GM12878 (cell line): ENCODE measurements at regions not wholly inside any gene's neighbourhood (a gene's known extent, or its start where the extent isn't known, plus 50 kb on each side); places are given as distances from the start of the nearest gene placed in this dataset.

Experiments
- ATAC-seq: fragments of 200-7000 bp; cut with Tn5 transposase; 3 replicates; pipeline ENCODE4 v1.9.1; 2020; ENCODE audit warnings: mild to moderate bottlenecking, moderate library complexity
- BruUV-seq: library from RNA; stranded (reverse); fragments of 400-500 nt; replicated peaks from 2 replicates; lab custom pipeline; 2021; lab: Mats Ljungman, UMichigan
- CTCF ChIA-PET: fragments of 300-600 bp; sonication (Branson Sonifier 250); formaldehyde crosslinking; extraction: SDS; loops from one replicate; lab custom pipeline; 2021; ENCODE audit warnings: inconsistent platforms; lab: Yijun Ruan, JAX
- POLR2A ChIA-PET: fragments of 350-600 bp; formaldehyde crosslinking; extraction: SDS; loops from one replicate; lab custom pipeline; 2021; ENCODE audit warnings: inconsistent platforms; lab: Charles Lee
- RAD21 ChIA-PET: fragments of 300-600 bp; sonication (Branson Sonifier 250); formaldehyde crosslinking; loops from one replicate; lab custom pipeline; 2023; ENCODE audit warnings: antibody characterized with exemption; ENCODE audit not compliant: unreplicated experiment; lab: Charles Lee
- SMC1A ChIA-PET: fragments of 300-600 bp; sonication (Branson Sonifier 250); formaldehyde crosslinking; loops from one replicate; lab custom pipeline; 2023; ENCODE audit not compliant: unreplicated experiment, uncharacterized antibody; lab: Charles Lee
- DNase-seq: peaks from one replicate; pipeline ENCODE4 v3.0.0-alpha.2; 2011; ENCODE audit warnings: low read depth, low spot score
- FAIRE-seq: peaks from 3 replicates; lab custom pipeline; 2011; peaks lifted over from hg19 to GRCh38; lab: Jason Lieb, UNC
- H2AFZ ChIP-seq: 2 replicates; pipeline ENCODE4 v1.6.0; 2011; ENCODE audit warnings: low read depth, low read length, control low read depth; ENCODE audit not compliant: control insufficient read depth
- H3K27ac ChIP-seq: 2 replicates; pipeline ENCODE4 v1.5.1; 2011; ENCODE audit warnings: control low read depth; ENCODE audit not compliant: control insufficient read depth, insufficient read depth
- H3K27me3 ChIP-seq, 2 experiments: replicated peaks in 1 of 2; 2 replicates each; pipeline versions ENCODE4 v1.6.0 to v1.6.1; 2011; ENCODE audit warnings: low read length in 1 of 2; ENCODE audit not compliant: control insufficient read depth in 2 of 2, insufficient read depth in 2 of 2
- H3K36me3 ChIP-seq, 2 experiments: 2 replicates each; pipeline ENCODE4 v1.5.1; 2011; ENCODE audit warnings: low read length in 1 of 2; ENCODE audit not compliant: control insufficient read depth in 2 of 2, insufficient read depth in 2 of 2
- H3K4me1 ChIP-seq: 2 replicates; pipeline ENCODE4 v1.6.1; 2011; ENCODE audit warnings: mild to moderate bottlenecking, low read length, moderate library complexity, mixed read lengths; ENCODE audit not compliant: control insufficient read depth, insufficient read depth
- H3K4me2 ChIP-seq: 2 replicates; pipeline ENCODE4 v1.6.0; 2011; ENCODE audit warnings: control low read depth; ENCODE audit not compliant: control insufficient read depth, insufficient read depth
- H3K4me3 ChIP-seq: fragments of 200-600 bp; sonication (generic); 2 replicates; pipeline ENCODE4 v1.5.1; 2016
- H3K79me2 ChIP-seq: 2 replicates; pipeline ENCODE4 v1.6.0; 2011; ENCODE audit warnings: low read length; ENCODE audit not compliant: control insufficient read depth, insufficient read depth
- H3K9ac ChIP-seq: 2 replicates; pipeline ENCODE4 v1.8.0; 2011; ENCODE audit warnings: low read length, control low read depth, mixed read lengths; ENCODE audit not compliant: control insufficient read depth, insufficient read depth
- H3K9me3 ChIP-seq: replicated peaks from 3 replicates; pipeline ENCODE4 v1.5.1; 2011; ENCODE audit warnings: mild to moderate bottlenecking, low read length; ENCODE audit not compliant: control insufficient read depth, insufficient read depth
- H4K20me1 ChIP-seq: 2 replicates; pipeline ENCODE4 v1.6.0; 2011; ENCODE audit not compliant: control insufficient read depth, insufficient read depth
- CTCF ChIP-seq, 3 experiments: IDR thresholded peaks in 2 of 3; conservative IDR thresholded peaks in 1 of 3; 2 replicates each; pipeline ENCODE4 v1.5.1; 2011; ENCODE audit warnings: low read depth in 3 of 3, low read length in 3 of 3, mild to moderate bottlenecking in 3 of 3, control low read depth in 2 of 3, moderate library complexity in 2 of 3, inconsistent platforms in 1 of 3, mixed read lengths in 1 of 3; ENCODE audit not compliant: control insufficient read depth in 2 of 3, insufficient read depth in 1 of 3; ENCODE audit errors: extremely low read depth in 1 of 3
- DPF2 ChIP-seq: fragments of 450-650 bp; IDR thresholded peaks from 2 replicates; pipeline ENCODE4 v1.6.1; 2017; ENCODE audit warnings: mild to moderate bottlenecking
- HCFC1 ChIP-seq: fragments of 150-350 bp; IDR thresholded peaks from 2 replicates; pipeline ENCODE4 v1.6.1; 2014; ENCODE audit warnings: low read length
- NBN ChIP-seq: fragments of 450-650 bp; IDR thresholded peaks from 2 replicates; pipeline ENCODE4 v1.6.1; 2016
- NR2C2 ChIP-seq: IDR thresholded peaks from 2 replicates; pipeline ENCODE4 v1.6.1; 2011; ENCODE audit warnings: borderline replicate concordance, low read depth; ENCODE audit not compliant: control insufficient read depth, insufficient read length
- RAD21 ChIP-seq: IDR thresholded peaks from 2 replicates; pipeline ENCODE4 v1.6.1; 2011; ENCODE audit warnings: mild to moderate bottlenecking, low read depth, low read length, moderate library complexity; ENCODE audit not compliant: insufficient read depth
- SMC3 ChIP-seq: IDR thresholded peaks from 2 replicates; pipeline ENCODE4 v1.6.1; 2011; ENCODE audit warnings: low read length, improper control_type of control experiment, borderline replicate concordance
- TAF1 ChIP-seq: IDR thresholded peaks from 2 replicates; pipeline ENCODE4 v1.6.1; 2011; ENCODE audit warnings: mild to moderate bottlenecking, low read depth, low read length, borderline replicate concordance
- WGBS: methylation state at CpG from one replicate; pipeline ENCODE4 v1.1.6; 2016; ENCODE audit warnings: low lambda C conversion rate; ENCODE audit not compliant: insufficient replicate concordance, insufficient coverage; ENCODE audit errors: missing lambda C conversion rate; 5-methylcytosine and 5-hydroxymethylcytosine counted together
- in situ Hi-C: fragments of 300-500 bp; cut with MboI; formaldehyde crosslinking; loops from 9 replicates; pipeline ENCODE4 v1.14.3; 2018; ENCODE audit warnings: mixed read lengths
- intact Hi-C: fragments of 100-400 bp; cut with micrococcal nuclease; formaldehyde crosslinking; loops from one replicate; pipeline ENCODE4 v1.14.2; 2022; ENCODE audit not compliant: unreplicated experiment
- TF ChIP-seq, protein P1 (sequence below): fragments of 450-650 bp; IDR thresholded peaks from 2 replicates; pipeline ENCODE4 v1.6.1; 2016; ENCODE audit warnings: mild to moderate bottlenecking

DNA sequence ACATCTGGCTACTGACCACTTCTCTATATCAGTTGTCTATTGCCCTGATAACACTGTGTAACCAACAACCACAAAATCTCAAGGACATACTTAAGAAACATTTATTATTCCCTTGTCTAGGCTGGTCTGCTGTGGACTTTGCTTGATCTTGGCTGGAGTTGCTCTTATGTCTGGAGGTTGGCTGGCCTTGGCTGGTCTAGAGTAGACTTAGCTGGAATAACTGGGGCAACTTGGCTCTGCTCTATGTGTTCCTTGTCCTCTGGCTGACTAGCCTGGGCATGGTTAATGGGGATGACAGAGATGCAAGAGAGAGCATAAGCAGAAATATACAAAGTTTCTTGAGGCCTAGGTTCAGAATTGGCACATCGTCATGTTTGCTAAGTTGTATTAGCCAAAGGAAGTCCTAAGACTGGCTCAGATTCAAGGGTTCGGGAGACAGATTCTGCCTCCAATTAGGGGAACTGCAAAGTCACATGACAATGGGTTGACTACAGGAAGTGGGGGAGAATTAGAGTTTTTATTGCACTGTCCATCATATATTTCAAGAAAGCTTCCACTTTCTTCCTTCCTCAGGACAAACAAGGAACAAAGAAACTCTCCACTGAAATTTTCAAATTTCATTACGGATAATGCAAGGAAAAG is 61.4 kb upstream of the HMCN1 start:
- Histone ChIP-seq H4K20me1 (no peaks in the 10 kb centered on the region), H2AFZ (no peak overlapping the region), H3K9me3 (no peaks in the 10 kb centered on the region), H3K27me3 (no peaks in the 10 kb centered on the region; a peak in 1 of 4 replicates), H3K36me3 (no peaks in the 10 kb centered on the region), H3K9ac (no peak overlapping the region), H3K4me3 (no peak overlapping the region), H3K4me2 (no peak overlapping the region), H3K79me2 (no peaks in the 10 kb centered on the region), H3K4me1 (no peaks in the 10 kb centered on the region), H3K27ac (no peak overlapping the region)
- ATAC-seq (no peak), DNase-seq (no peak), FAIRE-seq (no peak)
- ChIA-PET RAD21 (no interaction called here), CTCF (interaction anchor here (1.3 kb wide), 1 partner anchor 502 kb away, joined by 4 read pairs; no protein-coding TSS in a partner anchor), SMC1A (no interaction called here), POLR2A (no interaction called here)
- in situ Hi-C loops (no loop called here), intact Hi-C loops (loop anchor here (10.0 kb wide), 1 partner anchor 868 kb away; no protein-coding TSS in a partner anchor)
- no TSS peak for BruUV-seq
- TF ChIP-seq NR2C2: no peak
- no peak for TF ChIP-seq TAF1
- no peak for TF ChIP-seq NBN
- TF ChIP-seq HCFC1: no peak
- 68% methylated on average over 3 of the region's 3 CpGs for WGBS

DNA sequence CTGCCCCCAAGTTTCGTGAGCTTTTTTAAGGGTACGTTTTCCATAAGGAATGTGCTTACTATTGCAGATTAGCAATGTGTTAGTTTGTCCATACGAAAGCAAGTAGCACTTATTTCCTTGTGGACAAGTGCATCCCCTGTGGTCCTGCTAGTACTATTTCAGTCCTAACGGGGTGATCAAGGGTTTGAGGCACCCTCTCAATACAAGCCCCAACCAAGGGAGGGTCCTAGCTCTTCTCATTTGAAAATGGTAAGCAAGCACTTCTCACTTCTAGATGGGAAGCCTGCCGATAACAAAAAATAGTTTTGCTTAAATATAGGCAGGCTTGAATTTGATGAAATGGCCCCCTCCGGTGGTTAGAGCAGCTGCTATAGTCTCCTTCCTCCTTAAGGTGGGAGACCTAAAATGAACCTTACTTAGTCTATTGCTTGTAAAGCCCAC is 64.0 kb upstream of the HMCN1 start:
- Histone ChIP-seq H3K9me3 (no peaks in the 10 kb centered on the region), H3K27ac (no peak overlapping the region), H3K79me2 (no peaks in the 10 kb centered on the region), H3K4me1 (no peaks in the 10 kb centered on the region), H3K9ac (no peak overlapping the region)
- CTCF ChIA-PET: interaction anchor here (0.7 to 2.5 kb wide), 10 partner anchors 9 to 501 kb away, joined by 3 to 27 read pairs (median 4); partner anchors contain the start of gene IVNS1ABP
- SMC1A ChIA-PET: interaction anchor here (0.7 to 3.5 kb wide), 8 partner anchors 11 to 683 kb away, joined by 3 to 28 read pairs (median 5); no protein-coding TSS in a partner anchor
- intact Hi-C loops: loop anchor here (10.0 kb wide), 1 partner anchor 865 kb away; no protein-coding TSS in a partner anchor
- FAIRE-seq: no peak
- TF ChIP-seq, protein P1, sequence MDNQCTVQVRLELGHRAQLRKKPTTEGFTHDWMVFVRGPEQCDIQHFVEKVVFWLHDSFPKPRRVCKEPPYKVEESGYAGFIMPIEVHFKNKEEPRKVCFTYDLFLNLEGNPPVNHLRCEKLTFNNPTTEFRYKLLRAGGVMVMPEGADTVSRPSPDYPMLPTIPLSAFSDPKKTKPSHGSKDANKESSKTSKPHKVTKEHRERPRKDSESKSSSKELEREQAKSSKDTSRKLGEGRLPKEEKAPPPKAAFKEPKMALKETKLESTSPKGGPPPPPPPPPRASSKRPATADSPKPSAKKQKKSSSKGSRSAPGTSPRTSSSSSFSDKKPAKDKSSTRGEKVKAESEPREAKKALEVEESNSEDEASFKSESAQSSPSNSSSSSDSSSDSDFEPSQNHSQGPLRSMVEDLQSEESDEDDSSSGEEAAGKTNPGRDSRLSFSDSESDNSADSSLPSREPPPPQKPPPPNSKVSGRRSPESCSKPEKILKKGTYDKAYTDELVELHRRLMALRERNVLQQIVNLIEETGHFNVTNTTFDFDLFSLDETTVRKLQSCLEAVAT: no peak
- no peak for TF ChIP-seq DPF2
- peak; percentile 55 for TF ChIP-seq RAD21
- TF ChIP-seq CTCF (IDR thresholded peaks at IDR 0.05 in 2 of 3, conservative IDR thresholded peaks at IDR 0.05 in 1 of 3; ENCODE audit: control insufficient read depth in 2 of 3, extremely low read depth in 1 of 3, insufficient read depth in 1 of 3, low read depth in 3 of 3, low read length in 3 of 3): peak; percentile 18 to 39 (median 21); a peak in 3 of 6 replicates
- peak; percentile 36; the same call in 1 of the 2 replicates for TF ChIP-seq SMC3
- TF ChIP-seq, all 136 proteins: peak for 3
- DNase-seq (no peak), ATAC-seq (peak; percentile 69)
- H3K36me3 ChIP-seq: no peaks in the 10 kb centered on the region
- no peaks in the 10 kb centered on the region for H4K20me1 ChIP-seq
- no TSS peak for BruUV-seq
- in situ Hi-C loops: no loop called here
- WGBS: 22% methylated on average over 6 of the region's 6 CpGs
- ChIA-PET POLR2A (no interaction called here), RAD21 (interaction anchor here (0.9 to 2.3 kb wide), 5 partner anchors 11 to 863 kb away, joined by 3 to 17 read pairs (median 7); partner anchors contain the start of gene IVNS1ABP)
- H3K4me3 ChIP-seq: no peak overlapping the region
- no peak overlapping the region for H2AFZ ChIP-seq
- H3K27me3 ChIP-seq: no peaks in the 10 kb centered on the region; a peak in 1 of 4 replicates
- no peak overlapping the region for H3K4me2 ChIP-seq
